Endothelial cell of umbilical vein (primary cell): ENCODE measurements at regions not wholly inside any gene's neighbourhood (a gene's known extent, or its start where the extent isn't known, plus 50 kb on each side); places are given as distances from the start of the nearest gene placed in this dataset.

Source experiments
- BruUV-seq: library from RNA; stranded (reverse); fragments of 400-500 nt; replicated peaks from 2 replicates; lab custom pipeline; 2021; lab: Mats Ljungman, UMichigan
- CTCF ChIA-PET: fragments of 300-600, 350-600 bp; sonication (Branson Sonifier 250); formaldehyde crosslinking; loops from one replicate; lab custom pipeline; 2021; ENCODE audit warnings: antibody characterized with exemption, inconsistent platforms; lab: Charles Lee
- POLR2A ChIA-PET: fragments of 300-600, 350-600 bp; sonication (Branson Sonifier 250); formaldehyde crosslinking; loops from one replicate; lab custom pipeline; 2021; ENCODE audit warnings: antibody characterized with exemption, inconsistent platforms; lab: Charles Lee
- DNase-seq: peaks from one replicate; pipeline ENCODE4 v3.0.0-alpha.2; 2011; ENCODE audit warnings: low read depth, low spot score
- FAIRE-seq: peaks from 2 replicates; lab custom pipeline; 2011; peaks lifted over from hg19 to GRCh38; lab: Jason Lieb, UNC
- H2AFZ ChIP-seq: 2 replicates; pipeline ENCODE4 v1.6.0; 2012; ENCODE audit warnings: low read depth, low read length, control low read depth, inconsistent platforms
- H3K27ac ChIP-seq: 2 replicates; pipeline ENCODE4 v1.5.1; 2011; ENCODE audit warnings: low read depth, mild to moderate bottlenecking, control low read depth, low read length, moderate library complexity; ENCODE audit not compliant: insufficient read depth
- H3K27me3 ChIP-seq, 2 experiments: 2 replicates each; pipeline versions ENCODE4 v1.6.0 to v1.6.1; 2011; ENCODE audit warnings: low read length in 2 of 2, mixed read lengths in 1 of 2; ENCODE audit not compliant: control insufficient read depth in 2 of 2, insufficient read depth in 2 of 2
- H3K36me3 ChIP-seq, 2 experiments: 2 replicates in 1 of 2; 3 replicates in 1 of 2; pipeline ENCODE4 v1.5.1; 2011; ENCODE audit warnings: low read length in 2 of 2, mild to moderate bottlenecking in 1 of 2, moderate library complexity in 1 of 2; ENCODE audit not compliant: control insufficient read depth in 2 of 2, insufficient read depth in 2 of 2; ENCODE audit errors: extremely low read depth in 1 of 2
- H3K4me1 ChIP-seq: 3 replicates; pipeline ENCODE4 v1.5.1; 2011; ENCODE audit warnings: mild to moderate bottlenecking, low read length; ENCODE audit not compliant: control insufficient read depth, insufficient read depth; ENCODE audit errors: extremely low read depth
- H3K4me2 ChIP-seq: 2 replicates; pipeline ENCODE4 v1.6.1; 2011; ENCODE audit warnings: low read length, control low read depth, mixed read lengths; ENCODE audit not compliant: insufficient read depth
- H3K4me3 ChIP-seq, 3 experiments: fragments of 200-600 bp in 1 of 3; sonication (generic), shearing (Covaris generic) in 1 of 3; replicated peaks in 1 of 3; 2 replicates each; pipeline ENCODE4 v1.5.1; 2011 to 2016; ENCODE audit warnings: control low read depth in 3 of 3, low read length in 3 of 3, mild to moderate bottlenecking in 2 of 3, inconsistent platforms in 1 of 3, low read depth in 1 of 3, moderate library complexity in 1 of 3; ENCODE audit not compliant: insufficient read depth in 1 of 3
- H3K79me2 ChIP-seq: 2 replicates; pipeline ENCODE4 v1.6.0; 2012; ENCODE audit warnings: low read length, inconsistent platforms; ENCODE audit not compliant: control insufficient read depth, insufficient read depth
- H3K9ac ChIP-seq: replicated peaks from 2 replicates; pipeline ENCODE3; 2011; ENCODE audit warnings: low read length, control low read depth; ENCODE audit not compliant: insufficient read depth; ENCODE audit errors: extremely low read depth
- H3K9me1 ChIP-seq: replicated peaks from 3 replicates; pipeline ENCODE4 v1.6.0; 2011; ENCODE audit warnings: mild to moderate bottlenecking, low read length; ENCODE audit not compliant: control insufficient read depth, insufficient read depth; ENCODE audit errors: extremely low read depth
- H3K9me3 ChIP-seq: replicated peaks from 2 replicates; pipeline ENCODE4 v1.5.1; 2012; ENCODE audit warnings: low read length, inconsistent platforms; ENCODE audit not compliant: control insufficient read depth, insufficient read depth
- H4K20me1 ChIP-seq: replicated peaks from 2 replicates; pipeline ENCODE3; 2011; ENCODE audit warnings: mild to moderate bottlenecking, low read length; ENCODE audit not compliant: control insufficient read depth, insufficient read depth; ENCODE audit errors: extremely low read depth
- CTCF ChIP-seq, 2 donors: IDR thresholded peaks; 1 replicate in 1 of 2; 2 replicates in 1 of 2; pipeline ENCODE4 v1.5.1; 2011; ENCODE audit warnings: low read length in 2 of 2, mild to moderate bottlenecking in 2 of 2, moderate library complexity in 2 of 2, control low read depth in 1 of 2, inconsistent platforms in 1 of 2, low read depth in 1 of 2; ENCODE audit not compliant: insufficient read depth in 1 of 2; ENCODE audit errors: extremely low read depth in 1 of 2
- EZH2 ChIP-seq: IDR thresholded peaks from 2 replicates; pipeline ENCODE4 v1.6.1; 2012; ENCODE audit warnings: borderline replicate concordance, low read depth, mild to moderate bottlenecking, moderate library complexity, low read length, inconsistent platforms; ENCODE audit not compliant: severe bottlenecking
- FOS ChIP-seq: IDR thresholded peaks from 2 replicates; pipeline ENCODE4 v1.6.1; 2011; ENCODE audit warnings: mild to moderate bottlenecking, low read length, moderate library complexity, borderline replicate concordance; ENCODE audit not compliant: insufficient read depth
- GATA2 ChIP-seq: IDR thresholded peaks from 2 replicates; pipeline ENCODE4 v1.7.0; 2011; ENCODE audit warnings: low read depth, mild to moderate bottlenecking, moderate library complexity, mixed read lengths, low read length; ENCODE audit not compliant: insufficient read length, insufficient read depth
- JUN ChIP-seq: IDR thresholded peaks from 2 replicates; pipeline ENCODE4 v1.6.1; 2011; ENCODE audit warnings: borderline replicate concordance, low read depth; ENCODE audit not compliant: insufficient read length, insufficient read depth
- MAX ChIP-seq: IDR thresholded peaks from 2 replicates; pipeline ENCODE4 v1.6.1; 2011; ENCODE audit not compliant: insufficient read depth, insufficient read length
- MYC ChIP-seq: IDR thresholded peaks from one replicate; pipeline ENCODE4 v1.6.1; 2011; ENCODE audit warnings: mild to moderate bottlenecking, low read depth, low read length
- POLR2A ChIP-seq: IDR thresholded peaks from 2 replicates; pipeline ENCODE4 v1.6.1; 2012; ENCODE audit warnings: low read depth, mild to moderate bottlenecking, control low read depth, low read length
- POLR2AphosphoS5 ChIP-seq: IDR thresholded peaks from 2 replicates; pipeline ENCODE4 v1.6.1; 2012; ENCODE audit warnings: low read depth, mild to moderate bottlenecking, control low read depth, low read length, moderate library complexity; ENCODE audit not compliant: insufficient read depth
- dilution Hi-C: fragments of 300-500 bp; cut with MboI; formaldehyde crosslinking; loops from one replicate; pipeline ENCODE4 v1.15.0; 2019; ENCODE audit warnings: low sequenced_read_pairs; ENCODE audit not compliant: extremely low pct_ligation_motif_present
- intact Hi-C: fragments of 100-400 bp; cut with micrococcal nuclease; formaldehyde crosslinking; loops from one replicate; pipeline ENCODE4 v1.10.0; 2022

- intact Hi-C loops (no loop called here), dilution Hi-C loops (no loop called here)
- FAIRE-seq (no peak), DNase-seq (no peak)
- Histone ChIP-seq H4K20me1 (no peaks in the 10 kb centered on the region), H3K4me1 (no peaks in the 10 kb centered on the region), H3K9me1 (no peaks in the 10 kb centered on the region), H3K27me3 (no peaks in the 10 kb centered on the region), H3K27ac (no peak overlapping the region), H3K4me2 (no peak overlapping the region), H3K79me2 (no peaks in the 10 kb centered on the region), H3K9ac (no peak overlapping the region), H3K9me3 (no peaks in the 10 kb centered on the region), H3K4me3 (no peak overlapping the region), H2AFZ (no peak overlapping the region), H3K36me3 (no peaks in the 10 kb centered on the region)
- POLR2A ChIA-PET = no interaction called here
- no peak for TF ChIP-seq FOS
- TF ChIP-seq MYC = no peak
- no peak for TF ChIP-seq GATA2
- TF ChIP-seq POLR2AphosphoS5 = no peak
- no peak for TF ChIP-seq JUN
- TF ChIP-seq EZH2 = no peak
- no peak for TF ChIP-seq CTCF (IDR thresholded peaks at IDR 0.05; ENCODE audit: extremely low read depth in 1 of 2, insufficient read depth in 1 of 2, low read depth in 1 of 2, low read length in 2 of 2)
- TF ChIP-seq POLR2A = no peak
- no peak for TF ChIP-seq MAX
- no TSS peak for BruUV-seq
- CTCF ChIA-PET = no interaction called here
Observed at GRCh38 chr18:73646772-73647171, 500.9 kb downstream of the FBXO15 start.
